Keratinocyte (primary cell): ENCODE measurements at regions not wholly inside any gene's neighbourhood (a gene's known extent, or its start where the extent isn't known, plus 50 kb on each side); places are given as distances from the start of the nearest gene placed in this dataset.

ENCODE experiments used
- CTCF ChIP-seq, 3 experiments: IDR thresholded peaks in 1 of 3; conservative IDR thresholded peaks in 1 of 3; optimal IDR thresholded peaks in 1 of 3; 2 replicates in 2 of 3; 3 replicates in 1 of 3; pipeline versions ENCODE3 to v1.5.1; 2011; ENCODE audit warnings: low read length in 3 of 3, mild to moderate bottlenecking in 3 of 3, moderate library complexity in 2 of 3, control low read depth in 1 of 3, inconsistent platforms in 1 of 3; ENCODE audit not compliant: insufficient read depth in 2 of 3; ENCODE audit errors: extremely low read depth in 1 of 3
- EZH2 ChIP-seq: IDR thresholded peaks from one replicate; pipeline ENCODE4 v1.6.1; 2012; ENCODE audit warnings: inconsistent platforms, mild to moderate bottlenecking, low read length, moderate library complexity

GRCh38 chr6:68025764-68026163 lies 609.3 kb upstream of the ADGRB3 start:
- no peak for TF ChIP-seq EZH2
- no peak for TF ChIP-seq CTCF (optimal IDR thresholded peaks at IDR 0.05 in 1 of 3, IDR thresholded peaks at IDR 0.05 in 1 of 3, conservative IDR thresholded peaks at IDR 0.05 in 1 of 3; ENCODE audit: extremely low read depth in 1 of 3, insufficient read depth in 2 of 3, low read length in 3 of 3)
